ENCODE measurements at regions not wholly inside any gene's neighbourhood (a gene's known extent, or its start where the extent isn't known, plus 50 kb on each side); places are given as distances from the start of the nearest gene placed in this dataset.

GRCh38 chr5:5542654-5543053 is 120.2 kb downstream of the ICE1 start:
- TF ChIP-seq EZH2 (IDR thresholded peaks at IDR 0.05; ENCODE audit: insufficient read depth, poor library complexity, severe bottlenecking): no peak
- no peak for TF ChIP-seq EZH2phosphoT487 (IDR thresholded peaks at IDR 0.05; ENCODE audit: insufficient read depth, low read depth)

Measured in GM23248 (cell line).